Parathyroid adenoma (tissue), 2 donors: ENCODE measurements at regions not wholly inside any gene's neighbourhood (a gene's known extent, or its start where the extent isn't known, plus 50 kb on each side); places are given as distances from the start of the nearest gene placed in this dataset.

ENCODE experiments used
- H2AFZ ChIP-seq: fragments of 300-600 bp; sonication (generic); one replicate; pipeline ENCODE4 v1.7.0; 2017; ENCODE audit warnings: antibody characterized with exemption, mild to moderate bottlenecking
- H3K27ac ChIP-seq: fragments of 300-600 bp; sonication (generic); one replicate; pipeline ENCODE4 v1.7.0; 2017
- H3K27me3 ChIP-seq: fragments of 300-600 bp; sonication (generic); one replicate; pipeline ENCODE4 v1.7.0; 2017; ENCODE audit warnings: low read length; ENCODE audit not compliant: control insufficient read depth, insufficient read depth
- H3K36me3 ChIP-seq: fragments of 300-600 bp; sonication (generic); one replicate; pipeline ENCODE4 v1.7.0; 2017; ENCODE audit warnings: low read length; ENCODE audit not compliant: control insufficient read depth, insufficient read depth
- H3K4me1 ChIP-seq: fragments of 300-600 bp; sonication (generic); one replicate; pipeline ENCODE4 v1.7.0; 2017; ENCODE audit warnings: control low read depth
- H3K4me2 ChIP-seq: fragments of 300-600 bp; sonication (generic); one replicate; pipeline ENCODE4 v1.7.0; 2017; ENCODE audit warnings: low read length
- H3K4me3 ChIP-seq: fragments of 300-600 bp; sonication (generic); one replicate; pipeline ENCODE4 v1.7.0; 2017; ENCODE audit warnings: low read depth, low read length
- H3K79me2 ChIP-seq: fragments of 300-600 bp; sonication (generic); one replicate; pipeline ENCODE4 v1.7.0; 2017; ENCODE audit warnings: control low read depth
- H3K9ac ChIP-seq: fragments of 300-600 bp; sonication (generic); one replicate; pipeline ENCODE4 v1.7.0; 2017; ENCODE audit warnings: mild to moderate bottlenecking
- H3K9me3 ChIP-seq: fragments of 300-600 bp; sonication (generic); one replicate; pipeline ENCODE4 v1.7.0; 2017; ENCODE audit warnings: low read length; ENCODE audit not compliant: control insufficient read depth
- CTCF ChIP-seq: fragments of 300-600 bp; sonication (generic); IDR thresholded peaks from one replicate; pipeline ENCODE4 v1.7.0; 2017; ENCODE audit warnings: antibody characterized with exemption, mild to moderate bottlenecking
- donor health status: primary hyperparathyroidism.

GRCh38 chr18:78031589-78031988 is 781.9 kb downstream of the GALR1 start:
- H3K4me2 ChIP-seq: no peak overlapping the region
- H3K4me3 ChIP-seq: no peak overlapping the region
- TF ChIP-seq CTCF: no peak
- H3K79me2 ChIP-seq: no peaks in the 10 kb centered on the region
- H3K27ac ChIP-seq: no peak overlapping the region
- no peaks in the 10 kb centered on the region for H3K4me1 ChIP-seq
- H3K27me3 ChIP-seq: no peaks in the 10 kb centered on the region
- no peaks in the 10 kb centered on the region for H3K36me3 ChIP-seq
- H2AFZ ChIP-seq: no peak overlapping the region
- no peak overlapping the region for H3K9ac ChIP-seq
- no peaks in the 10 kb centered on the region for H3K9me3 ChIP-seq

- no peak overlapping the region for H3K27ac ChIP-seq
- no peaks in the 10 kb centered on the region for H3K79me2 ChIP-seq
- no peak overlapping the region for H3K4me3 ChIP-seq
- no peak for TF ChIP-seq CTCF
- no peak overlapping the region for H2AFZ ChIP-seq
- no peaks in the 10 kb centered on the region for H3K4me1 ChIP-seq
- no peaks in the 10 kb centered on the region for H3K27me3 ChIP-seq
- H3K9ac ChIP-seq: no peak overlapping the region
- H3K36me3 ChIP-seq: no peaks in the 10 kb centered on the region
- no peaks in the 10 kb centered on the region for H3K9me3 ChIP-seq
- no peak overlapping the region for H3K4me2 ChIP-seq
Observed at GRCh38 chr18:78031991-78032390, 782.3 kb downstream of the GALR1 start.

- H3K27me3 ChIP-seq: no peaks in the 10 kb centered on the region
- no peak overlapping the region for H3K4me3 ChIP-seq
- H3K27ac ChIP-seq: no peak overlapping the region
- no peaks in the 10 kb centered on the region for H3K36me3 ChIP-seq
- no peak overlapping the region for H2AFZ ChIP-seq
- no peaks in the 10 kb centered on the region for H3K79me2 ChIP-seq
- H3K9ac ChIP-seq: no peak overlapping the region
- TF ChIP-seq CTCF: no peak
- no peak overlapping the region for H3K4me2 ChIP-seq
- H3K4me1 ChIP-seq: no peaks in the 10 kb centered on the region
- H3K9me3 ChIP-seq: no peaks in the 10 kb centered on the region
Observed at GRCh38 chr18:78032574-78032973, 782.9 kb downstream of the GALR1 start.

GRCh38 chr18:78034755-78035154 is 785.1 kb downstream of the GALR1 start:
- no peaks in the 10 kb centered on the region for H3K36me3 ChIP-seq

More at GRCh38 chr18:78034755-78035154, 785.1 kb downstream of the GALR1 start:
- no peaks in the 10 kb centered on the region for H3K27me3 ChIP-seq
- H3K4me3 ChIP-seq: no peak overlapping the region
- no peak overlapping the region for H2AFZ ChIP-seq
- H3K9ac ChIP-seq: no peak overlapping the region
- no peak for TF ChIP-seq CTCF
- H3K4me1 ChIP-seq: no peaks in the 10 kb centered on the region
- H3K9me3 ChIP-seq: no peaks in the 10 kb centered on the region
- no peaks in the 10 kb centered on the region for H3K79me2 ChIP-seq
- H3K4me2 ChIP-seq: no peak overlapping the region
- H3K27ac ChIP-seq: no peak overlapping the region
